ENCODE measurements at regions not wholly inside any gene's neighbourhood (a gene's known extent, or its start where the extent isn't known, plus 50 kb on each side); places are given as distances from the start of the nearest gene placed in this dataset.

DNA sequence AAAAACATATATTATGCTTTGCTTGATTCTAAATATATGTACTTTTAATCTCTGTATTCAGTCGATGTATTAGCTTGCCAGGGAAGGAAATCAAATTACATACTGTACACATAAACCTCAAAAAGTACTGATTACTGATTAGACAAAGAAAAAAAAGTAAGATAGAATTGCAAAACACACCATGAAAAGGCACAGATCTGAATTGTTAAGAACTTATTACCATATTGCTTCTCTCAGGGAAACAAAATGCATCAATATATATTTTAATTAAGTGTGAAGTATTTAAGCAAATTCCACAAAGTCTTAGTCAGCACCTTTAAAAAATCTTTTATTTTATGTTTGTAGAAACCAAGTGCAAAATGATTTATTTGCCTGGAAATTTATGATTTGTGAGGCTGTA lies 309.3 kb downstream of the RNF144A start:
- no peak for DNase-seq

DNA sequence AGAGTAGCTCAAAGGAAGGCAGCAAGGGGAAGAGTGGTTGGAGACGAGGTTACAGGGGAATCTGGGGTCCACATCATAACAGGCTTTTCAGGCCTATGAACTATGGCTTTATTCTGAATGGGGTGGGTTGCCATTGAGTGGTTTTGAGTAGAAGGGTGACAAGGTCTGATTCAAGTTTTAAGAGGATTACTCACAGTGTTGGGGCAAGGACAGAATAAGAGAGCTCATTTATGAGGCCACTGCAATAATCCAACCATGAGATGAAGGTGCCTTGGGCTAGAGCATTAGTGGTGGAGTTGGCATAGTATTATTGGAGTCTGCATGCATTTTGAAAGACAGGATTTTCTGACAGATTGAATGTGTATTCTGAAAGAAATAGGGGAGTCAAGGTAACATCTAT lies 315.9 kb downstream of the RNF144A start:
- DNase-seq = no peak

DNA sequence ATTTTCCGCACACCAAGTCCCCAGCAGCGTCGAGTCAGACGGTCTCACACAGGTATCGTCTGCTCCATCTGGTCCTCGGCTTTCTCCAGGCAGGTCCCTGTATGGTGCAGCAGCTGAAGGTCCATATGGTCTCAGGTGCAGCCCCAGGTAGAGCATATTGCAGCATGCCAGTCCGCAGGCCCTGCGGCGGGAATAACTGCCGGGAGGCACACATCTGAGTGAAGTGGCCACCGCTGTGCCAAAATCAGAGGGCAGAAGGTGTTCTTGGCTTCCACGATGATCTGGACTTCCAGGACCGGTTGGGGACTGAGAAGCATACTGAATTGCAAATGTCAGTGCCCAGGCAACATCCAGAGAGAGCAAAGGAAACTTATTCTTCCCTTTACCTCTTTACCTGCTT lies 320.3 kb downstream of the RNF144A start:
- no peak for DNase-seq

DNA sequence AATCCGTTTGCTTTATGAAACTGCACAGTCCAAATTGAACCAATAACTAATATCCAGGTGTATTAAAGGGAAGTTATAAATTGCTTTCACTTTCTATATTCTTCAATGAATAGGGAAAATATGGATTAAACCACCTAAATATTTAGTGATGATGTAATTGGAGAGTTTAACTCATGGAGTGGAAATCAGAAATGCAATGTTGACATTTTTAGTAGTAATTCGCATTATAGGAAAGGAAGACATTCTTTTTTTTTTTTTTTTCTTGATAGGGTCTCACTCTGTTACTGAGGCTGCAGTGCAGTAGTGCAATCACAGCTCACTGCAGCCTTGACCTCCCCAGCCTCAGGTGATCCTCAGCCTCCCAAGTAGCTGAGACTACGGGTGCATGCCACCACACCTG lies 321.9 kb downstream of the RNF144A start:
- DNase-seq = no peak

DNA sequence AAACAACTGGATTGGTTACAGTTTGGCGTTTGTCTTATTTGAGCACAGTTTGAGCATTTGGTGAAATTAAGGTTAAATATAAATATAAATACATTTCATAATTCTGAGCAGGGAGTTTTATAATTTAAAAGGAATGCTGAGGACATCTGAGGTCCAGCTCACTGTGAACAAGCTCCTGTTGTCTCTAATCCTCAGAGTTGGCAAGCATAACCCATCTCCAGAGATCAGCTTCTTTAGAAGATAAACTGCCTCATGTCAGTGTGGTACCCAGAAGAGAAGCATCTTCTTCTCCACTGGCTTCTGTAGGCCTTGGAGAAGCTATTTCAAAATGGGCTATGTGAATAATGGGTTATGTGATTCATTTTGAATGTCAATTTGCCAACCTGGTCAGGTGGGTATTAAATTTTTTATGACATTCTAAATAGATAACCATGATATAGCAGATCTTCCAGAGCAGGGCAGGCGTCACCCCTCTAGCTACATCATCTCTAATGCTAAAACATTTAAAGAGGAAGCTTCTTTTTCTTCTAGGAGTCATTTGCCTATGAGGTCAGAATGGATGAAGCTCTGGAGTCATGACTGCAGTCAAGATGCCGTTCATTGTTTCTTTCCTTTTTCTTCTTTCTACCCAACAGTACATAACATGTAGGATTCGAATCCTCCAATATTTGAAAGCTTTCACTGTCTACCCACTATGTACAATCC lies 324.0 kb downstream of the RNF144A start:
- no peak for DNase-seq

DNA sequence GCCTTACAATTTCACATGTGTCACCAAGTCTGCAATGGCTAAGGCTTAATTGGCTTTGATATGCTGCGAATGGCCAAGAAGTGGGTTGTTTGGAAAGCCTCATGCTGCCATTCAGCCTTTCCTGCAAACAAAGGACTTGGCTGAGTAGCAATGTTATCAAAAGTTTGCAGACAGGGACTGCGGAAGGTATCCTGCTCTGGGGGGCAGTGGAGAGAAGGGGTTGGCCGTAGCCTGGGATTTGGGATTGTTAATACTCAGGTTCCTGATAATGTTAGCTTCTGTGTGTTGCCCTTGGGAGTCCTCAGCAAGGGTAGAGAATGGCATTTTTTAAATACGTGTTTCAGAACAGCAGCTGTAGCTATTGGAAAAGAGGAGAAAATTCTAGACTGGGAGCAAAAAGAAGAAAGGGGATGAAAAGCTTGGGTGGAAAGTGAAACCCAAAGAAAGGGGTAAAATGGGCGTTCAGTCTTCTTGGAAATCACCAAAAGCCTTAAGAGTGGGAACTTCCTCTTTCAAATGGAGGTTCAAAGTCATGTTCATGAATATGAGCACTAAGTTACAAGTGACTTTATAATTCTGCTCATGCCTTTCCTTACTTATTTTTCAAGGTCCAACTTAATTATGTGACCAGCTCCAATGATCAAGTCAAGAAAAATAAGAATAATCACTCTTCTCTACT lies 325.1 kb downstream of the RNF144A start:
- DNase-seq = no peak

DNA sequence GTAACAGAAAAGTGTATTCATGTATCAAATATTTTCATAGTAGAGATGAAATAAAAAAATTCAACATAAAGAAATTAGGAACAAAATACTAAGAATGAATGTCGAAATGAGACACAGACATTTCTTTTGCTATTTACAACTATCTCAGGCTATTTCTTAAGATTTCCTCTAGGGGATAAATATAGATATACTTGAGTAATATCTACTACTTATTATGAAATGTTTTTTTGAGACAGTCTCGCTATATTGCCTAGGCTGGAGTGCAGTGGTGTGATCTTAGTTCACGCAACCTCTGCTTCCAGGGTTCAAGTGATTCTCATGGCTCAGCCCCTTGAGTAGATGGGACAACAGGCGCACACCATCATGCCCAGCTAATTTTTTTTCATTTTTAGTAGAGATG lies 326.1 kb downstream of the RNF144A start:
- no peak for DNase-seq

DNA sequence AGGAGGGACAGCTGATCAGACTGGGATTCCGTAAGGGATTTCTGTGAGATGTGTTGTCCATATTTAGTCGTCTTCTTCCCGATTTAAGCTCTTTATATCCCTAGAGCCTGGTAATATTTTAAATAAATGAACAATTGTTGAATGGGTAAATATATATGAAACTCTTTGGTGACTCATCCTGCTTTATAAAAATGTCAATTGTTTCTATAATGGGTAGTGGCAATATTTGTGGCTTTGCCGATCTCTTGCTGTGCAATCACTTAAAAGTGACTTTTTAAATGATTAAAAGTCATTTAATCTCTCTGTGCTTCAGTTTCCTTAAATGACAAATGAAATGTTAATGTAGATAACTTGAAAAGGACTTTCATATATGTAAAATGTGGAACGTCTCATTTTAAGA lies 339.2 kb downstream of the RNF144A start:
- DNase-seq = no peak

DNA sequence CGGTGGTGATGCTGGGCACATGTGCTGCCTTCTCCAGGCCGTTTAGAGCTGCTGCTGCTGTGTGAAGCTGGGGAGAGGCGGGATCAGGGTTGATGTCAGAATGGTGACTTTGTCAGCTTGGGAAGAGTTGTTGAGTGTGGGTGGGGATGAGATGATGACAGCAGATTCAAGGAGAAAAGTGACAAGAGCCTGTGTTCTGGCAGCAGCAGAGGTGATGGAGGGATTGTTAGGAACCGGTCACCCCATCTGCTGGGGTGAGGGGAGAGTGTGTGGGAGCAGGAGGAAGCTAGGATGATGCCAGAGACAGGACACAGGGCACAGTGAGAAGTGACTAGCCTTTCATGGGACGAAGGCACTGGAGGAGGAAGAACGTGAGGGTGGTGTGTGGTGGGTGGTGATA lies 345.5 kb downstream of the RNF144A start:
- no peak for DNase-seq

DNA sequence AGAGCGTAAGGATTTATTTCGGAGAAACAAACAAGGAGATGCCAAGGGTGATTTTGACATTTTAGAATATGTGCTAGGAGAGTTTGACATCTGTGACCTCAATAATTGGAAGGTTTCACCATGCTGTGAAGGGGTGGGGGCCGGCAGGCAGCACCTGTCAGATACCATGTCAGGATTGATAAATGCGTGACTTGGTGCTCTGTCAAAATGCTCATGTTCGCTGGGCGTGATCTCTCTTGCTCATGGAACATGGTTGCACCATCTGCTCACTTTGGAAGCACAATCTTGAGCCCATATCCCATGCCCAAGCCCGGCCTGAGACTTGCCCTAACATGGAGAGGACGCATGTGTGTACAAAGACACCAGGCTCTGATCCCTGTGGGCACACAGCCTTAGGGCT lies 347.6 kb downstream of the RNF144A start:
- DNase-seq = no peak

DNA sequence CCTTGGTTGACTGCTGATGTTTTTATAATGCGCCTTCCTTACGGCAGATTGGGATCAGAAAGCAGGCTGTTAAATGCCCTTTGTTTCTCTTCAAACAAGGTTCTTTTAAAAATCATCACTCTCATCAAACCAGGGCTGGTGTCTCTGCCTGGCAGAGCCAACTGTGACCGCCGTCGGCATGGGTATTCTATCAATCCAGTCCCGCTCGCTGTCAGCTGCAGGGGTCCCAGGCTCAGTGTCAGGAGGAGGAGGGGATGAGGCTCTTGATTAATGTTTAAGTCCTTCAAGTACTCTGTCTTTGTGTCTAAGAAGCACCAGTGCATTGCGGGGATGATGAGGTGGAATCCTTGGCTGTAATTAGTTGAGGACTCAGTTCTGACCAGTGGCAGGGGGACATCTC lies 348.1 kb downstream of the RNF144A start:
- DNase-seq = no peak

DNA sequence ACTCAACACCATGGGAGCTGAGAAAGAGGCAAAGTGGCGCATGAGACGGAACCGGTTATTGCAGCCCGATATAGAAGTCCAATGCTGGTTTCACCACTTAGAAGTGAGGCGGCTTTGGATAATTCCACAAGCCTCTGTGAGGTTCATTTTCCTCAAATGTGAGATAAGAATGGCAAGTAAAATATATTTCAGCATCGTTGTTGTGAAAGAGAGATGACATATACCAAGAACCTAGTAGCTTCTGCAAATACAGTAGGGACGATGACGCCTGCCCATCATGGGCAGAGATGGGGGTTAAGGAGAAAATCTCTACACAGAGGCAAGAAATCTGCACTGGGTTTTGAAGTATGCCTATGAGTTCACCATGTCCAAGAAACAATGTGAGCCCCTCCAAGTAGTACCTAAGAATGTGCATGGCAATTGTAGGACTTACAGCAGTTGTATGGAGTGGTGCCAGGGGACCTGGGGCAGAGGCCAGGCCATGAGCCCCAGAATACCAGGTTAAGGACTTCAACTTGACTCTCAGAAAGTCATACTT lies 352.0 kb downstream of the RNF144A start:
- no peak for DNase-seq

DNA sequence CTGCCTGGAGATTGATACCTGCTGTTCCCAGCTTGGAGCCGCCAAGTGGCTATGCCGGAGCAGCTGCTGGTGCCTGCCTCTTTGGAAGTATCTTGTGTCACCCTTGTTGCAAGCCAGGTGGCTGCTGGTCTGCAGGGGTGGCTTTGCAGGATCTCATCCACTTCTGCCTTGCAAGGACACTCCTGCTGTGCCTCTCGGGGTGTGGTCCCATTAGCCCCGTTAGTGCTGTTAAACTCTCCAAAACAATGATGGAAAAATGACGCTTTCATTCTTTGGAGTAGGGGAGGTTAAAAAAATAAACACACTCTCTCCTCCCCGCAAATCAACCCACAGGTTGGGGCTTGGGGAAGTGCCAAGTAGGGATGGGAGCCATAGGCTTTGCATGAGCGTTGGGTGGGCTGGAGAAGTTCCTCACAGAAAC lies 352.8 kb downstream of the RNF144A start:
- DNase-seq = no peak

DNA sequence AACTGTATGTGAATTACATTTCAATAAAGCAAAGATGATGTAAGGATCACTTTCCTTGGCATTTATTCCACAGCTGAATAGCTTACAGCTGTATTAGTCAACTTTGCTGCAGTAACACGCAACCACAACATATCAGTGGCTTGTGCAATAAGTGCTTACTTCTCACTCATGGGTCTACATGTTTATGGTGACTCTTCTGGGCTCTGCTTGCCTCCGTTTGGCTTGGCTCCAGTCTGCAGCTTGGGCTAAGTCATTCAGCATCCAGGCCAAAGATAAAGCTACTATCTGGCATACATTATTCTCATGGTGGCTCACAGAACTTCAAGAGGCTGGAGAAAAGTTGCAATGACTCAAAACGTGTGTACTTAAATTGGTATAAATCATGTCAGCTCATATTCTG lies 355.0 kb downstream of the RNF144A start:
- DNase-seq = no peak

DNA sequence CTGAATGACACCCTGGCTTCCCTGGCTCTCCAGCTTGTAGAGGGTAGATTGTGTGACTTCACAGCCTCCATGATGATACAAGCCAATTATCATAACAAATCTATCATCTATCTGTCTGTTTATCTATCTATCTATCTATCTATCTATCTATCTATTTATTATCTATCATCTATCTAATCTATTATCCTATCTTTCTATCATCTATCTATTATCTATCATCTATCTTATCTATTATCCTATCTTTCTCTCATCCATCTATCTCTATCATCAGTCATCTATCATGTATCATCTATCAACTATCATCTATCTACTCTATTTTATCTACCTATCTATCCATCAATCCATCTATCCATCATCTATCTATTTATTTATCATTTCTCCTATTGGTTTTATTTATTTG lies 361.8 kb downstream of the RNF144A start:
- no peak for DNase-seq

DNA sequence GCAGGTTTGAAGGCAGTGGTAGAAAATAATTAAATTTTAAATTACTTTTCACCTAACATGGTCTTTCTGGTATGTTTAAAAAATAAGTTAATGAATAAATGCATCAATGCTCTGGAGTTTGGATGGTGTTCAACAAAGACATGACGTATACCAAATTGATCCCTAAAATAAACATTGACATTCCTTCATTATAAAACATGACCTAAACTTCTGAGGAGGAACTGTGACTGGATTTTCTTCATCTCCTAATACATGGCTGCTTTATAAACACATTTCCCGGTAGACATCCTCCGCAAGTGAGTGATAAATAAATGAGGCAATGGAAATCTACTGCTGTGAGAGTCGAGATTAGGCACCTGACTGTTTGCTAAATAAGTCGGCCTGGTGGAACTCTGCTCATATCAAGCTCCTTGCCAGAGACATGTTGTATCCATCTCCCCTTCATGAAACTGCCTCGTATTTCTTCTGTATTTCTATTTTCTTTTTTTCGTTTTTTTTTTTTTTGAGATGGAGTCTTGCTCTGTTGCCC lies 362.3 kb downstream of the RNF144A start:
- DNase-seq = no peak

DNA sequence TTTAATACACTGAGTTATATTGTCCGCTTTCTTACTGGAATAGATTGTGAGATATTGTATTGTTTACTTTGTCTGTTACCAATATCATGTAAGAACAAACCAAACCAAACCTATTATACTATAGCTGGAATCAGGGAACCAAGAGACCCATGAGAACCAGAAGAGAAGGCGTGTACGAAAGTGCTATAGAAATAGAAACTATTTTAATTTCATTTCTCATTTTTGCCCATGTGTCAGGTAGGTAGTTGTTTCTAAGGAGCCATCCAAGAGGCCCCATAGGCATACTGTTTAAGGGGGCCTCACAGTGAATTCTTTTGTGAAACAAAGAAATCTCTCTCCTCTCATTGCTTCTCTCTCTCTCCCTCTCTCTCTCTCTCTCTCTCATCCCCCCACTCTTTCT lies 363.6 kb downstream of the RNF144A start:
- DNase-seq = no peak

DNA sequence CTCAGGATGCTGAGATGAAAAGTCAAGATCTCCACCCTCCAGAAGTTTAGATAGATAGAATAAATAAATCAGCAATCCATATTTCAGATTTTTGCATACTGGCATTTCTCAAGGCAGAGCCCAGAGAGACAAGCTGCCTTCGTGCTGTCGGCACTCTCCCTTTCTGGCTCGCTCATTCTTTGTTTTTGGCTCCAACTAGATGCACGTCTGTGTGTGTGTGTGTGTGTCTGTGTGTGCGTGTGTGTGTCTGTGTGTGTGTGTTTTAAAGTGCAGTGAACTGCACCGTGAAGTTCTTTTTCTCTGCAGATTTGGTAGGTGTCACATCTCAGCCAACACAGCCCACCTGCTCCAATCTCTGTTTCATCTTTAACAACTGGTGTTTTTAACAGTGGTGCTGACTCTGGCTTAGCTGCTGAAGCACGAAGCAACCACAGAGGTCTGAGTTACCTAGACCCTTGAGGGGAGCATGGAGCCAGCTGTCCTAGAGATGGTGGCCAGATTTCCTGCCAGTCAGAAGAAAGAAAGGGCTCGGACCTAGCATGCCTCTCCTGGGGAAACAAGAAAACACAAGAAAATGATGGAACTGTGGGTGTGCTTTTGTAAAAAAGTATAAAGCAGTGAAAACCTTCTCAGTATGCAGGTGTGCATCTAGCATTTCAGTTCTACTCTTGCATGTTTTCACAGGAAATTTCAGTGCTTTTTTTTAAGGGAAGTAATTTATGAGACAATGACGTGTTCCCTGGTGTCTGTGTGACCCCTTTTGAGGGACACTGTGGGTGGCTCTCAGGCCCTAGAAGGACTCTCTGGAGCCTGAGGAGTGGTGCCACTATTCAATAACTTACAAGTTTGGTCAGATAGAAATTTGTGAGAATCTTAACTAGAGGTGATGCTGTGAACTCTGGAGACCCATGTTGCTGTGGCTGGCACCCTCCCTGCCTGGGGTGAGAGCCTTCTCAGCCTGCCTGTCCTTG lies 364.3 kb downstream of the RNF144A start:
- no peak for DNase-seq

DNA sequence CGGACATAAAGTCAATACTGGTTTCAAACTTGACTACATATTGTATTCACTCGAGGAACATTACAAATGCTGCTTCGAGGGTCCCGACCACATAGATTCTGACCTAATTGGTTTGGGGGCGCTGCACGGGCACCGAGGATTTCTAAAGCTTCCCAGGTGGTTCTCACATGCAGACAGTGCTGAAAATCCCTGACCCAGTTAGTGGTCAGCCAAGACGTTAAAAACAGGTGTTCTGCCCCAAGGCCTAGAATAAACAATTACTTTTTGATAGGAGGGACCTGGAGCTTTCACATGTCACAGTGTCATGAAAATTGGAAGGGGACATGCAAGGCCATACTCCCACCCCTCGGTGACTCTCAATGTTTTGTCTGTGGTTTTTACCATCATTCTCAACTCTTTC lies 368.9 kb downstream of the RNF144A start:
- DNase-seq = no peak

DNA sequence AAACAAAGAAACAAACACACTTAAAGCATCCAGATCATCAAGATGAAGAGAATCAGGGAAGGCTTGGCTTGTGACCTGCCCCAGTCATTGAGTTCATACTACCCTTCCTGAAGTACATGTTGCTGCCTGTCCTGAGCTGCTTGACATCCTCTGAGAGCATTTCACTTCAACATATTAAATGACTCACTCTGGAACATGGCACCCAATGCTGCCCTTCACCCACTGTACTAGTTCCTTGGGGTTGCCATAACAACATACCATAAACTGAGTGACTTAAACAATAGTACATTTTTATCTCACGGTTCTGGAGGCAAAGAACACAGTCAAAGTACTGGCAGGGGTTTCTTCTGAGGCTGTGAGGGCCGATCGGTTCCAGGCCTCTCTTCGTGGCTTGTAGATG lies 371.3 kb downstream of the RNF144A start:
- DNase-seq = no peak

DNA sequence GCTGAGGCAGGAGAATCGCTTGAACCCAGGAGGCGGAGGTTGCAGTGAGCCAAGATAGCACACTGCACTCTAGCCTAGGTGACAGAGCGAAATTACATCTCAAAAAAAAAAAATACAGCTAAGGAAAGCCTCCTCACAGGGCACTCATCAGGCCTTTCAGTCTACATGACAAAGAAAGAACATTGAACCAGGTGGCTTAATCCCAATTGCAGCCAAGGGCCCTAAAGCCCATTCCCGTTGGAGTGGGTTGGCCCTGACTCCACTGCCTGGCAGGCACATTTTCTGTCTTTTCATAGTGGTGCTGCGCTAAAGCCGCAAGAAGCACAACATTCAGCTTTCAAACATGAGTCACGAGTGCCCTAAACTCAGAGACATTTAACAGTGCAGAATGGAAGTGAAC lies 372.5 kb downstream of the RNF144A start:
- no peak for DNase-seq

DNA sequence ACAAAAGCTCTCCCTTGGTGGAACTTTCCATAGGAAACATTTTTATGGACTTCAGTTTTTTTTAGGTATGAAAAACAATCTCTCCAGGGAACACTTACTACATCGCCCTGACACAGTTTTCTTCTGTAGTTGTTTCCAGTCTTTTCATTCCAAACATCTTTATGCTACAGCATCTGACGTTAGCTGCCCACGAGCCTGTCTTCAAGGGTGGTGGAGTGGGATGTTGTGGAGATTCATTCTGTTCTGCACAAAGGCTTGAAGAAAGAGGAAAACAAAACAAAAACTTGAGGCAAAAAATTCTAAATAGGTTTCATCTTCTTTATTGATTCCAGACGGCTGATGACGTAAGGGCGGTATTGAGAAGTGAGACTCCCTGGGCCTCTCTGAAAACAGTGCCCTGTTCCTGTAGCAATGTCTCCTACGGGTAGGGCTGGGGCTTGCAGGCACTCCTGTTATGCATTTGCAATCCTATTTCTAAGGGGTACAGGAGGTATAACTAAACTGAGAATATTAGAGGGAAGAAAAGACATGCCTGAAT lies 375.0 kb downstream of the RNF144A start:
- no peak for DNase-seq

DNA sequence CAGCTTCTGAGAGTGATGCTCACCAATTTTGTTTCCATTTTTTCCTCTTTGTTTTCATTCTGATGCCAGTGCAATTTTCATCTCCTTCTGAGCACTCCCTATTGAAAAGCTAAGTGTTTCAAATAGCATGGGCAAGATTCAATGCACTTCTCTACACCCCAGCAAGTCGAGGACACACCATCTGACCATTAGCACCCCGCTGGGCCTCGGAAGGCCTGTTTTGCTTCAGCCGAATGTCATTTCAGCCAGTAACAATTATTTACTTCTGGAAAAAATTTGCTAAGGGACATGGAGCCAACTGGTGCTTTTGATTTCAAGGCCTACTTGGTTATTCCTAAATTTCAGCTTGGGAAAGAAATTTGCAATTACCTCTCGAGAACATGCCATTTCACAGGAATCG lies 392.4 kb downstream of the RNF144A start:
- DNase-seq = no peak

Data from NCI-H82 (cell line).